K562 (cell line): ENCODE measurements at regions not wholly inside any gene's neighbourhood (a gene's known extent, or its start where the extent isn't known, plus 50 kb on each side); places are given as distances from the start of the nearest gene placed in this dataset.

Experiments
- AFF4 ChIP-seq: sonication (generic); formaldehyde crosslinking; IDR thresholded peaks from 2 replicates; pipeline ENCODE4 v1.8.0; 2023; ENCODE audit warnings: mild to moderate bottlenecking, missing genetic modification reagents
- CAMTA2 ChIP-seq: fragments of 250-450 bp; sonication (Bioruptor Pico); conservative IDR thresholded peaks from 2 replicates; pipeline ENCODE4 v1.5.1; 2022
- E2F1 ChIP-seq: sonication (generic); formaldehyde crosslinking; IDR thresholded peaks from 2 replicates; pipeline ENCODE4 v1.8.1; 2023; ENCODE audit warnings: mild to moderate bottlenecking, missing genetic modification reagents, moderate library complexity
- E4F1 ChIP-seq: fragments of 250-450 bp; sonication (Bioruptor Pico); IDR thresholded peaks from 2 replicates; pipeline ENCODE4 v1.5.0; 2021; ENCODE audit warnings: mild to moderate bottlenecking, borderline replicate concordance
- FIP1L1 ChIP-seq: fragments of 200-400 bp; formaldehyde crosslinking; IDR thresholded peaks from 2 replicates; pipeline ENCODE4 v1.6.1; 2018; ENCODE audit warnings: mild to moderate bottlenecking, low read depth, low read length; ENCODE audit not compliant: poor library complexity, severe bottlenecking
- HCFC1 ChIP-seq: IDR thresholded peaks from 2 replicates; pipeline ENCODE4 v1.6.1; 2012; ENCODE audit warnings: low read depth, low read length, improper control_type of control experiment
- KLF10 ChIP-seq: fragments of 250-450 bp; sonication (Bioruptor Pico); IDR thresholded peaks from 2 replicates; pipeline ENCODE4 v1.6.1; 2021; ENCODE audit warnings: matching md5 sums
- MYNN ChIP-seq, 2 experiments: sonication (generic); formaldehyde crosslinking in 1 of 2; IDR thresholded peaks; 2 replicates each; pipeline versions ENCODE4 v1.5.0 to v1.6.1; 2016 to 2020; ENCODE audit warnings: antibody characterized with exemption in 1 of 2, missing genetic modification reagents in 1 of 2
- NR3C1 ChIP-seq: sonication (generic); formaldehyde crosslinking; IDR thresholded peaks from 2 replicates; pipeline ENCODE4 v1.8.1; 2022; ENCODE audit warnings: missing genetic modification reagents
- POLR3A ChIP-seq: IDR thresholded peaks from 2 replicates; pipeline ENCODE4 v1.6.1; 2011; ENCODE audit warnings: borderline replicate concordance, mild to moderate bottlenecking, moderate library complexity; ENCODE audit not compliant: insufficient read length, insufficient read depth; ENCODE audit errors: extremely low read depth
- POLR3G ChIP-seq: IDR thresholded peaks from 2 replicates; pipeline ENCODE4 v1.6.1; 2011; ENCODE audit not compliant: insufficient read length, insufficient replicate concordance; ENCODE audit errors: extremely low read depth
- RBBP5 ChIP-seq: fragments of 200-600 bp; sonication (generic); IDR thresholded peaks from 2 replicates; pipeline ENCODE4 v1.6.1; 2012; ENCODE audit warnings: borderline replicate concordance, mild to moderate bottlenecking, low read length, control low read depth, inconsistent platforms; ENCODE audit not compliant: insufficient read depth, poor library complexity, severe bottlenecking
- SETDB1 ChIP-seq: IDR thresholded peaks from one replicate; pipeline ENCODE4 v1.6.1; 2012; ENCODE audit warnings: low read length, control low read depth, inconsistent platforms
- SP1 ChIP-seq: sonication (generic); formaldehyde crosslinking; IDR thresholded peaks from 2 replicates; pipeline ENCODE4 v1.8.1; 2022; ENCODE audit warnings: mild to moderate bottlenecking, missing genetic modification reagents
- TCFL5 ChIP-seq: fragments of 250-450 bp; sonication (Bioruptor Pico); conservative IDR thresholded peaks from 2 replicates; pipeline ENCODE4 v1.6.1; 2021; ENCODE audit warnings: mild to moderate bottlenecking, moderate library complexity, matching md5 sums
- TGIF2 ChIP-seq: sonication (generic); formaldehyde crosslinking; IDR thresholded peaks from 2 replicates; pipeline ENCODE4 v1.8.1; 2022; ENCODE audit warnings: mild to moderate bottlenecking, missing genetic modification reagents, moderate library complexity
- THAP7 ChIP-seq: fragments of 250-450 bp; sonication (Bioruptor Pico); IDR thresholded peaks from 2 replicates; pipeline ENCODE4 v1.5.0; 2021
- ZNF232 ChIP-seq: sonication (generic); formaldehyde crosslinking; IDR thresholded peaks from 2 replicates; pipeline ENCODE4 v1.8.0; 2022; ENCODE audit warnings: mild to moderate bottlenecking, missing genetic modification reagents
- ZNF311 ChIP-seq: fragments of 250-450 bp; sonication (Bioruptor Pico); IDR thresholded peaks from 2 replicates; pipeline ENCODE4 v1.4.0; 2020; ENCODE audit warnings: mild to moderate bottlenecking, moderate library complexity
- ZNF551 ChIP-seq: fragments of 250-450 bp; sonication (Bioruptor Pico); IDR thresholded peaks from 2 replicates; pipeline ENCODE4 v1.5.0; 2021; ENCODE audit warnings: mild to moderate bottlenecking, moderate library complexity

GRCh38 chr15:92848852-92849598, 51.1 kb upstream of the CHD2 start (continued):
- TF ChIP-seq E4F1 (CRISPR knock-in tag) (no peak), CAMTA2 (CRISPR knock-in tag) (no peak), ZNF551 (CRISPR knock-in tag) (no peak), FIP1L1 (no peak), NR3C1 (CRISPR knock-in tag) (no peak), SETDB1 (no peak), ZNF232 (CRISPR knock-in tag) (no peak), POLR3G (no peak), MYNN (IDR thresholded peaks at IDR 0.05) (peak; percentile 51; the same call in 1 of the 2 replicates), MYNN (CRISPR knock-in tag; IDR thresholded peaks at IDR 0.05) (no peak), AFF4 (CRISPR knock-in tag) (no peak), HCFC1 (no peak), TGIF2 (CRISPR knock-in tag) (no peak), RBBP5 (peak; percentile 32), ZNF311 (CRISPR knock-in tag) (no peak), E2F1 (CRISPR knock-in tag) (no peak), SP1 (CRISPR knock-in tag) (0 out of 2 replicates have a peak, but pooled peaks have one; percentile 25), THAP7 (CRISPR knock-in tag) (no peak; the same call in 1 of the 2 replicates), POLR3A (no peak), KLF10 (CRISPR knock-in tag) (no peak), TCFL5 (CRISPR knock-in tag) (no peak)
